ENCODE measurements at regions not wholly inside any gene's neighbourhood (a gene's known extent, or its start where the extent isn't known, plus 50 kb on each side); places are given as distances from the start of the nearest gene placed in this dataset.
A peak's percentile ranks its signal among the peaks of the same experiment; 100 is the strongest.

- no peak overlapping the region for H2AFZ ChIP-seq (ENCODE audit: low read depth, low read length)
- ChIA-PET POLR2A (interaction anchor here (0.9 to 1.1 kb wide), 5 partner anchors 13 to 152 kb away, joined by 3 to 8 read pairs (median 3); partner anchors contain the start of gene FRMD6), CTCF (interaction anchor here (0.9 to 3.2 kb wide), 9 partner anchors 13 to 264 kb away, joined by 3 to 14 read pairs (median 5); partner anchors contain the start of gene FRMD6)
- no peaks in the 10 kb centered on the region for H3K79me2 ChIP-seq (ENCODE audit: control insufficient read depth, insufficient read depth, low read length)
- H3K36me3 ChIP-seq (ENCODE audit: control insufficient read depth in 2 of 2, extremely low read depth in 1 of 2, insufficient read depth in 2 of 2, low read length in 2 of 2): no peaks in the 10 kb centered on the region
- FAIRE-seq (no peak), DNase-seq (ENCODE audit: low read depth, low spot score) (no peak)
- H3K9ac ChIP-seq (replicated peaks; ENCODE audit: extremely low read depth, insufficient read depth, low read length): peak overlapping the region; percentile 70
- no peak overlapping the region for H3K4me3 ChIP-seq (replicated peaks in 1 of 3; ENCODE audit: insufficient read depth in 1 of 3, low read depth in 1 of 3, low read length in 3 of 3)
- dilution Hi-C loops (cut with MboI; ENCODE audit: extremely low pct_ligation_motif_present, low sequenced_read_pairs) (no loop called here), intact Hi-C loops (cut with micrococcal nuclease) (loop anchor here (1.0 to 10.0 kb wide), 6 partner anchors 8 to 263 kb away; no protein-coding TSS in a partner anchor)
- no peaks in the 10 kb centered on the region for H3K27me3 ChIP-seq (ENCODE audit: control insufficient read depth in 2 of 2, insufficient read depth in 2 of 2, low read length in 2 of 2)
- peaks cover 34% of the 10 kb centered on the region for H3K4me1 ChIP-seq (ENCODE audit: control insufficient read depth, extremely low read depth, insufficient read depth, low read length)
- BruUV-seq (replicated peaks): TSS peak; percentile 99
- H3K27ac ChIP-seq (ENCODE audit: insufficient read depth, low read depth, low read length): peak overlapping the region; percentile 94
- no peaks in the 10 kb centered on the region for H4K20me1 ChIP-seq (replicated peaks; ENCODE audit: control insufficient read depth, extremely low read depth, insufficient read depth, low read length)
- no peak for TF ChIP-seq POLR2A (IDR thresholded peaks at IDR 0.05; ENCODE audit: low read depth, low read length)
- TF ChIP-seq POLR2AphosphoS5 (IDR thresholded peaks at IDR 0.05; ENCODE audit: insufficient read depth, low read depth, low read length): no peak
- no peak for TF ChIP-seq EZH2 (IDR thresholded peaks at IDR 0.05; ENCODE audit: borderline replicate concordance, low read depth, low read length, severe bottlenecking)
- TF ChIP-seq CTCF (IDR thresholded peaks at IDR 0.05; ENCODE audit: extremely low read depth in 1 of 2, insufficient read depth in 1 of 2, low read depth in 1 of 2, low read length in 2 of 2): no peak
- no peak for TF ChIP-seq GATA2 (IDR thresholded peaks at IDR 0.05; ENCODE audit: insufficient read depth, insufficient read length, low read depth, low read length)
- H3K4me2 ChIP-seq (ENCODE audit: insufficient read depth, low read length): peak overlapping the region; percentile 52
- H3K9me1 ChIP-seq (replicated peaks; ENCODE audit: control insufficient read depth, extremely low read depth, insufficient read depth, low read length): no peaks in the 10 kb centered on the region
- H3K9me3 ChIP-seq (replicated peaks; ENCODE audit: control insufficient read depth, insufficient read depth, low read length): no peaks in the 10 kb centered on the region
Observed at GRCh38 chr14:51547701-51548100, 104.0 kb upstream of the FRMD6 start.

DNA sequence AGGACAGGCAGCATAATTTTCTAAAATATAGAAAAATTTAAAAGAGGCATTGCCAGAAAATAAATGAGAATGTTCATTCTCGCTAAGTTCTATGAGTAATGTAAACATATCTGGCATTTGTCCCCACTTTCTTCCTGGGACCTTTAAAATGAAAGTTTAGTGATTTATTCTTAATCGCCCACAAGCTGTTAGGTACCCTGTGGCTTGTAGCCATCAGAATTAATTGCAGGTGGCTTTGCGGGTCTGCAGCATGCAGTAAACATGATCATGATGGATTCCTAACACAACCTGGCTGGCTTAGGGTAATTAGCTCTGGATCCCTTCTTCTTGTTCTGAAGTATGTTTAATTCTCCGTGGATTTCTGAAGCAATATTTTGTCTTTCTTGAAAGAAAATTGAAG, 103.5 kb upstream of the FRMD6 start:
- intact Hi-C loops (cut with micrococcal nuclease) (loop anchor here (10.0 kb wide), 1 partner anchor 263 kb away; no protein-coding TSS in a partner anchor), dilution Hi-C loops (cut with MboI; ENCODE audit: extremely low pct_ligation_motif_present, low sequenced_read_pairs) (no loop called here)
- POLR2A ChIA-PET: interaction anchor here (1.0 kb wide), 1 partner anchor 103 kb away, joined by 4 read pairs; the partner anchor contains the start of gene FRMD6
- TF ChIP-seq GATA2 (IDR thresholded peaks at IDR 0.05; ENCODE audit: insufficient read depth, insufficient read length, low read depth, low read length) (no peak), FOS (IDR thresholded peaks at IDR 0.05; ENCODE audit: borderline replicate concordance, insufficient read depth, low read length) (no peak), JUN (IDR thresholded peaks at IDR 0.05; ENCODE audit: borderline replicate concordance, insufficient read depth, insufficient read length, low read depth) (no peak), MYC (IDR thresholded peaks at IDR 0.05; ENCODE audit: low read depth, low read length) (no peak), POLR2AphosphoS5 (IDR thresholded peaks at IDR 0.05; ENCODE audit: insufficient read depth, low read depth, low read length) (no peak), POLR2A (IDR thresholded peaks at IDR 0.05; ENCODE audit: low read depth, low read length) (no peak), CTCF (IDR thresholded peaks at IDR 0.05; ENCODE audit: extremely low read depth in 1 of 2, insufficient read depth in 1 of 2, low read depth in 1 of 2, low read length in 2 of 2) (no peak), EZH2 (IDR thresholded peaks at IDR 0.05; ENCODE audit: borderline replicate concordance, low read depth, low read length, severe bottlenecking) (no peak)
- TF ChIP-seq, protein P1, sequence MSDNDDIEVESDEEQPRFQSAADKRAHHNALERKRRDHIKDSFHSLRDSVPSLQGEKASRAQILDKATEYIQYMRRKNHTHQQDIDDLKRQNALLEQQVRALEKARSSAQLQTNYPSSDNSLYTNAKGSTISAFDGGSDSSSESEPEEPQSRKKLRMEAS (IDR thresholded peaks at IDR 0.05; ENCODE audit: insufficient read depth, insufficient read length): no peak
- Histone ChIP-seq H3K27me3 (ENCODE audit: control insufficient read depth in 2 of 2, insufficient read depth in 2 of 2, low read length in 2 of 2) (no peaks in the 10 kb centered on the region), H3K79me2 (ENCODE audit: control insufficient read depth, insufficient read depth, low read length) (no peaks in the 10 kb centered on the region), H3K4me1 (ENCODE audit: control insufficient read depth, extremely low read depth, insufficient read depth, low read length) (peaks cover 37% of the 10 kb centered on the region), H3K9me1 (replicated peaks; ENCODE audit: control insufficient read depth, extremely low read depth, insufficient read depth, low read length) (no peaks in the 10 kb centered on the region), H3K36me3 (ENCODE audit: control insufficient read depth in 2 of 2, extremely low read depth in 1 of 2, insufficient read depth in 2 of 2, low read length in 2 of 2) (no peaks in the 10 kb centered on the region), H3K4me2 (ENCODE audit: insufficient read depth, low read length) (no peak overlapping the region), H3K9me3 (replicated peaks; ENCODE audit: control insufficient read depth, insufficient read depth, low read length) (no peaks in the 10 kb centered on the region), H3K9ac (replicated peaks; ENCODE audit: extremely low read depth, insufficient read depth, low read length) (peak overlapping the region; percentile 70), H2AFZ (ENCODE audit: low read depth, low read length) (no peak overlapping the region), H4K20me1 (replicated peaks; ENCODE audit: control insufficient read depth, extremely low read depth, insufficient read depth, low read length) (no peaks in the 10 kb centered on the region), H3K27ac (ENCODE audit: insufficient read depth, low read depth, low read length) (peak overlapping the region; percentile 94), H3K4me3 (replicated peaks in 1 of 3; ENCODE audit: insufficient read depth in 1 of 3, low read depth in 1 of 3, low read length in 3 of 3) (no peak overlapping the region)
- DNase-seq (ENCODE audit: low read depth, low spot score): no peak
- no TSS peak for BruUV-seq (replicated peaks)
- FAIRE-seq: no peak
- CTCF ChIA-PET: interaction anchor here (3.2 kb wide), 1 partner anchor 104 kb away, joined by 14 read pairs; the partner anchor contains the start of gene FRMD6

Measured in endothelial cell of umbilical vein (primary cell).